Hepatocyte (in vitro differentiated cells): ENCODE measurements at regions not wholly inside any gene's neighbourhood (a gene's known extent, or its start where the extent isn't known, plus 50 kb on each side); places are given as distances from the start of the nearest gene placed in this dataset.

Source experiments
- CTCF ChIP-seq: fragments of 200-600 bp; sonication (generic); IDR thresholded peaks from 2 replicates; pipeline ENCODE4 v1.5.1; 2016; ENCODE audit warnings: antibody characterized with exemption, mild to moderate bottlenecking; ENCODE audit not compliant: poor library complexity
- EZH2 ChIP-seq: fragments of 200-600 bp; sonication (generic); IDR thresholded peaks from 2 replicates; pipeline ENCODE4 v1.6.1; 2016; ENCODE audit warnings: antibody characterized with exemption, mild to moderate bottlenecking, borderline replicate concordance
- EZH2phosphoT487 ChIP-seq: fragments of 200-600 bp; sonication (generic); IDR thresholded peaks from one replicate; pipeline ENCODE4 v1.6.1; 2018; ENCODE audit warnings: antibody characterized with exemption, mild to moderate bottlenecking, low read depth, moderate library complexity; ENCODE audit not compliant: unreplicated experiment, severe bottlenecking

GRCh38 chr12:98341026-98341425 lies 174.4 kb upstream of the TMPO start:
- TF ChIP-seq CTCF = no peak
- no peak for TF ChIP-seq EZH2
- TF ChIP-seq EZH2phosphoT487 = no peak
